ENCODE measurements at regions not wholly inside any gene's neighbourhood (a gene's known extent, or its start where the extent isn't known, plus 50 kb on each side); places are given as distances from the start of the nearest gene placed in this dataset.

DNA sequence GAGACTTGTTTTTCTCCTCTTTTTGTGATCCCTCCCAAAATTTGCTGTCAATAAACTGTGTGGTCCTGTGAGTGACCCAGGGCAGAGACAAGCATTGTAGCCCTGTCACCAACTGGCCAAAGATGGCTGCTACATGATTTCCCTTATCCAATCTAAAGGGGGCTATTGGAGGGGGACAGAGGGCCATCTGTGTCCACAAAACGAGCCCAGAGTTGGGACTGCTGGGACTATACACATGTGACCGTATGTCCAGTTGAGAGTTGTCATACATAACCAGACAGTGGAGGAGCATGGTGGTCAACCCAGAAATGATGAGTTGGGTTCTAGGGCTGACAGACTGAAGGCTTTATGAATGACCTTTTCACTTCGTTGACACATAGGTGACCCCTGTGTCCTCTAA lies 55.3 kb upstream of the SDK1 start:
- no peak overlapping the region for H3K27ac ChIP-seq (ENCODE audit: low read depth, low read length)
- H3K4me3 ChIP-seq (ENCODE audit: low read length) = no peak overlapping the region
- H3K36me3 ChIP-seq (ENCODE audit: insufficient read depth, low read length) = no peaks in the 10 kb centered on the region
- no peak overlapping the region for H3K9ac ChIP-seq (ENCODE audit: low read depth, low read length)
- no peaks in the 10 kb centered on the region for H3K27me3 ChIP-seq (ENCODE audit: insufficient read depth, low read length)
- peaks cover 6% of the 10 kb centered on the region; the same call in 1 of the 2 replicates for H3K9me3 ChIP-seq (ENCODE audit: insufficient read depth, low read depth, low read length)
- WGBS = 75% methylated on average over 3 of the region's 3 CpGs
- H3K4me1 ChIP-seq (ENCODE audit: insufficient read depth, low read length) = peaks cover 16% of the 10 kb centered on the region; the same call in 1 of the 2 replicates

DNA sequence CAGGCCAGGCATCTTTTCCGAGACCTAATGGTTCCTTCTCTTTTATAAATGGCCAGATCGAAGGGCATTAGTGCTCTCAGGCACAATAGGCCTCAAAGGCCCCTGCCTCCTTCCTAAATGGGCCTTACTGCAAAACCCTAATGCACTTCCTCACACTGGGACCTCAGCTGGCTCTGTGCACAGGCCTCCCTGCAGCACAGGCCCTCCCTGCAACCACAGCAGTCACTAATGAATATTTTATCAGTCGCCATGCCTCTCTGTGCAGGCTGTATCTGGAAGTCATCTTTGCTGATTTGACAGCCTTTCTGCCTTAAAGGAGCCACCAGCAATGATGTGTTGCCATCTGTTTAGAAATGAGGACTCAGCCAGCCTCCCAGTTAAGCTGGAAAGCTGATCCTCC lies 54.9 kb upstream of the SDK1 start:
- H3K27ac ChIP-seq (ENCODE audit: low read depth, low read length) = no peak overlapping the region
- 89% methylated on average over 3 of the region's 3 CpGs for WGBS

DNA sequence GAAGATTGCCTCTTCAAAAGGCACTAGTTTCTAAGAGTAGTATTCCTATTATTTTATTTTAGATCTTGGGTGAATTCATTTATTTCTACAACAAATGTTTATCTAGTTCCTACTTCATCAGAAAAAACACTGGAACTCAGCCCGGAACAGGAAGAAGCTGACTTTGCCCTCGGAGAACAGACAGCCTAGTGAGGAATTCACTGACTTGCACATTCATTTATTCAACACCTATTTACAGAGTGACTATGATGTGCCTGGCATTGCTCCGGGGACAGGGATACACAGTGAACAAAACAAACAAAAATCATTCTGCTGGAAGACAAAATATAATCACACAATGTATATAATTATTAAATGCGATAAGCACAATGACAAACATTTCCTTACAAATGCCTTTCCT lies 54.4 kb upstream of the SDK1 start:
- 94% methylated on average over 4 of the region's 4 CpGs for WGBS
- no peaks in the 10 kb centered on the region for H3K36me3 ChIP-seq (ENCODE audit: insufficient read depth, low read length)
- peaks cover 16% of the 10 kb centered on the region; the same call in 1 of the 2 replicates for H3K4me1 ChIP-seq (ENCODE audit: insufficient read depth, low read length)
- no peaks in the 10 kb centered on the region for H3K27me3 ChIP-seq (ENCODE audit: insufficient read depth, low read length)
- H3K27ac ChIP-seq (ENCODE audit: low read depth, low read length) = no peak overlapping the region
- peaks cover 6% of the 10 kb centered on the region; the same call in 1 of the 2 replicates for H3K9me3 ChIP-seq (ENCODE audit: insufficient read depth, low read depth, low read length)
- no peak overlapping the region for H3K4me3 ChIP-seq (ENCODE audit: low read length)
- H3K9ac ChIP-seq (ENCODE audit: low read depth, low read length) = no peak overlapping the region

More for the DNA sequence above, 54.9 kb upstream of the SDK1 start:
- Histone ChIP-seq H3K27me3 (ENCODE audit: insufficient read depth, low read length) (no peaks in the 10 kb centered on the region), H3K4me1 (ENCODE audit: insufficient read depth, low read length) (peaks cover 16% of the 10 kb centered on the region; the same call in 1 of the 2 replicates), H3K9ac (ENCODE audit: low read depth, low read length) (no peak overlapping the region), H3K9me3 (ENCODE audit: insufficient read depth, low read depth, low read length) (peaks cover 6% of the 10 kb centered on the region; the same call in 1 of the 2 replicates), H3K36me3 (ENCODE audit: insufficient read depth, low read length) (no peaks in the 10 kb centered on the region), H3K4me3 (ENCODE audit: low read length) (no peak overlapping the region)

DNA sequence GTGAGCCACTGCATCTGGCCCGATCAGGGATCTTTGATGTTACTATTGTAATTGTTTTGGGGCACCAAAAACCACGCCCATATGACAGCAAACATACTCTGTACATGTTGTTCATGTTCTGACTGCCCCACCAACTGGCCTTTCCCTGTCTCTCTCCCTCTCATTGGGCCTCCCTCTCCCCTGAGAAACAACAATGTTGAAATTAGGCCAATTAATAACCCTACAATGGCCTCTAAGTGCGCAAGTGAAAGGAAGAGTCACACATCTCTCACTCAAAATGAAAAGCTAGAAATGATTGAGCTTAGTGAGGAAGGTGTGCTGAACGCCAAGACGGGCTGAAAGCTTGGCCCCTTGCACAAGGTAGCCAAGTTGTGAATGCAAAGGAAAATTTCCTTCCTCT lies 50.3 kb upstream of the SDK1 start:
- Histone ChIP-seq H3K9me3 (ENCODE audit: insufficient read depth, low read depth, low read length) (peaks cover 6% of the 10 kb centered on the region; the same call in 1 of the 2 replicates), H3K27me3 (ENCODE audit: insufficient read depth, low read length) (no peaks in the 10 kb centered on the region), H3K4me1 (ENCODE audit: insufficient read depth, low read length) (0 out of 2 replicates have a peak, but pooled peaks cover 2% of the 10 kb centered on the region), H3K36me3 (ENCODE audit: insufficient read depth, low read length) (no peaks in the 10 kb centered on the region), H3K27ac (ENCODE audit: low read depth, low read length) (no peak overlapping the region), H3K9ac (ENCODE audit: low read depth, low read length) (no peak overlapping the region), H3K4me3 (ENCODE audit: low read length) (no peak overlapping the region)
- WGBS = 83% methylated on average over 4 of the region's 5 CpGs
